Effector memory CD8-positive, alpha-beta T cell (primary cell): ENCODE measurements at regions not wholly inside any gene's neighbourhood (a gene's known extent, or its start where the extent isn't known, plus 50 kb on each side); places are given as distances from the start of the nearest gene placed in this dataset.

ENCODE experiments used
- ATAC-seq: fragments of 150-1000 bp; cut with Tn5 transposase; replicated peaks from 2 replicates; pipeline ENCODE4 v1.10.0; 2021; ENCODE audit warnings: mild to moderate bottlenecking, moderate library complexity
- DNase-seq, 3 experiments: peaks; one replicate each; pipeline ENCODE4 v3.0.0; 2021
- H3K27ac Mint-ChIP-seq, 2 donors: one replicate each; pipeline ENCODE4 v1.8.0; 2022; ENCODE audit warnings: mild to moderate bottlenecking in 2 of 2, mixed read lengths in 2 of 2, moderate library complexity in 2 of 2
- H3K27me3 Mint-ChIP-seq, 2 donors: one replicate each; pipeline ENCODE4 v1.8.0; 2022; ENCODE audit warnings: mixed read lengths in 2 of 2
- H3K36me3 Mint-ChIP-seq: one replicate; pipeline ENCODE4 v1.8.0; 2022; ENCODE audit warnings: mild to moderate bottlenecking, moderate library complexity, mixed read lengths; ENCODE audit not compliant: insufficient read depth
- H3K4me1 Mint-ChIP-seq, 2 donors: one replicate each; pipeline ENCODE4 v1.8.0; 2022; ENCODE audit warnings: low read depth in 2 of 2, mixed read lengths in 2 of 2
- H3K4me3 Mint-ChIP-seq, 2 donors: one replicate each; pipeline ENCODE4 v1.8.0; 2022; ENCODE audit warnings: mild to moderate bottlenecking in 2 of 2, mixed read lengths in 2 of 2, moderate library complexity in 2 of 2
- H3K9me3 Mint-ChIP-seq, 2 donors: one replicate each; pipeline ENCODE4 v1.8.0; 2022; ENCODE audit warnings: mixed read lengths in 2 of 2

- no peak for DNase-seq
- Mint-ChIP-seq H3K27ac (no peak overlapping the region), H3K36me3 (no peaks in the 10 kb centered on the region), H3K4me3 (no peak overlapping the region), H3K4me1 (no peaks in the 10 kb centered on the region), H3K9me3 (no peaks in the 10 kb centered on the region), H3K27me3 (peaks cover 4 to 23% of the 10 kb centered on the region in 2 donors)
- no peak for ATAC-seq
Measured at GRCh38 chr10:111998728-111999127, 184.8 kb downstream of the GPAM start.

- H3K36me3 Mint-ChIP-seq = no peaks in the 10 kb centered on the region
- H3K27ac Mint-ChIP-seq = no peak overlapping the region
- no peaks in the 10 kb centered on the region for H3K9me3 Mint-ChIP-seq
- H3K4me3 Mint-ChIP-seq = no peak overlapping the region
- no peaks in the 10 kb centered on the region for H3K4me1 Mint-ChIP-seq
- DNase-seq = no peak
- H3K27me3 Mint-ChIP-seq = peaks cover 4 to 24% of the 10 kb centered on the region in 2 donors
- no peak for ATAC-seq
Measured at GRCh38 chr10:111999205-111999914, 184.2 kb downstream of the GPAM start.

- no peak for ATAC-seq
Measured at GRCh38 chr10:111999915-112000302, 183.7 kb downstream of the GPAM start.

GRCh38 chr10:112000466-112000865 is 183.1 kb downstream of the GPAM start:
- H3K27me3 Mint-ChIP-seq = peaks cover 7 to 28% of the 10 kb centered on the region in 2 donors
- H3K27ac Mint-ChIP-seq = no peak overlapping the region
- DNase-seq = no peak
- no peaks in the 10 kb centered on the region for H3K9me3 Mint-ChIP-seq
- no peaks in the 10 kb centered on the region for H3K4me1 Mint-ChIP-seq
- no peak for ATAC-seq
- H3K4me3 Mint-ChIP-seq = no peak overlapping the region
- H3K36me3 Mint-ChIP-seq = no peaks in the 10 kb centered on the region

More at GRCh38 chr10:111999915-112000302, 183.7 kb downstream of the GPAM start:
- H3K4me1 Mint-ChIP-seq = no peaks in the 10 kb centered on the region
- no peak for DNase-seq
- H3K9me3 Mint-ChIP-seq = no peaks in the 10 kb centered on the region
- no peak overlapping the region for H3K4me3 Mint-ChIP-seq
- H3K27ac Mint-ChIP-seq = no peak overlapping the region
- peaks cover 9 to 30% of the 10 kb centered on the region in 2 donors for H3K27me3 Mint-ChIP-seq
- no peaks in the 10 kb centered on the region for H3K36me3 Mint-ChIP-seq

- H3K9me3 Mint-ChIP-seq = no peaks in the 10 kb centered on the region
- no peaks in the 10 kb centered on the region for H3K4me1 Mint-ChIP-seq
- H3K4me3 Mint-ChIP-seq = no peak overlapping the region
- H3K36me3 Mint-ChIP-seq = no peaks in the 10 kb centered on the region
- no peak overlapping the region for H3K27ac Mint-ChIP-seq
- ATAC-seq = no peak
- DNase-seq = no peak
- peaks cover 8 to 14% of the 10 kb centered on the region in 2 donors for H3K27me3 Mint-ChIP-seq
Measured at GRCh38 chr10:112002206-112002605, 181.4 kb downstream of the GPAM start.

GRCh38 chr10:112004075-112004474 is 179.5 kb downstream of the GPAM start:
- no peak for DNase-seq
- Mint-ChIP-seq H3K4me1 (no peaks in the 10 kb centered on the region), H3K27me3 (peaks cover 12 to 16% of the 10 kb centered on the region in 2 donors), H3K9me3 (no peaks in the 10 kb centered on the region), H3K4me3 (no peak overlapping the region), H3K27ac (no peak overlapping the region), H3K36me3 (no peaks in the 10 kb centered on the region)
- no peak for ATAC-seq

- no peak for ATAC-seq
Measured at GRCh38 chr10:112005044-112005443, 178.5 kb downstream of the GPAM start.

GRCh38 chr10:112006407-112006806 is 177.2 kb downstream of the GPAM start:
- Mint-ChIP-seq H3K27ac (no peak overlapping the region), H3K4me3 (no peak overlapping the region), H3K27me3 (peaks cover 12 to 20% of the 10 kb centered on the region in 2 donors), H3K9me3 (no peaks in the 10 kb centered on the region), H3K36me3 (peaks cover 3% of the 10 kb centered on the region), H3K4me1 (no peaks in the 10 kb centered on the region)
- DNase-seq = no peak
- no peak for ATAC-seq

More at GRCh38 chr10:112005044-112005443, 178.5 kb downstream of the GPAM start:
- no peaks in the 10 kb centered on the region for H3K9me3 Mint-ChIP-seq
- no peaks in the 10 kb centered on the region for H3K4me1 Mint-ChIP-seq
- H3K27me3 Mint-ChIP-seq = peaks cover 12 to 16% of the 10 kb centered on the region in 2 donors
- no peak overlapping the region for H3K27ac Mint-ChIP-seq
- H3K4me3 Mint-ChIP-seq = no peak overlapping the region
- no peak for DNase-seq
- no peaks in the 10 kb centered on the region for H3K36me3 Mint-ChIP-seq

- Mint-ChIP-seq H3K9me3 (no peaks in the 10 kb centered on the region), H3K27me3 (peaks cover 12 to 24% of the 10 kb centered on the region in 2 donors), H3K4me1 (no peaks in the 10 kb centered on the region), H3K27ac (no peak overlapping the region), H3K36me3 (peaks cover 3% of the 10 kb centered on the region), H3K4me3 (no peak overlapping the region)
- ATAC-seq (no peak), DNase-seq (no peak)
Measured at GRCh38 chr10:112006831-112007230, 176.7 kb downstream of the GPAM start.

GRCh38 chr10:112022196-112022595 is 161.4 kb downstream of the GPAM start:
- no peak overlapping the region for H3K27ac Mint-ChIP-seq
- H3K27me3 Mint-ChIP-seq = peaks cover 5 to 22% of the 10 kb centered on the region in 2 donors
- H3K4me3 Mint-ChIP-seq = no peak overlapping the region
- no peaks in the 10 kb centered on the region for H3K4me1 Mint-ChIP-seq
- peaks cover 0 to 3% of the 10 kb centered on the region in 2 donors for H3K9me3 Mint-ChIP-seq
- DNase-seq = no peak
- no peak for ATAC-seq
- no peaks in the 10 kb centered on the region for H3K36me3 Mint-ChIP-seq

- ATAC-seq (no peak), DNase-seq (no peak)
- Mint-ChIP-seq H3K27me3 (peaks cover 5 to 23% of the 10 kb centered on the region in 2 donors), H3K27ac (no peak overlapping the region), H3K4me3 (no peak overlapping the region), H3K9me3 (peaks cover 0 to 3% of the 10 kb centered on the region in 2 donors), H3K36me3 (no peaks in the 10 kb centered on the region), H3K4me1 (no peaks in the 10 kb centered on the region)
Measured at GRCh38 chr10:112024079-112024478, 159.5 kb downstream of the GPAM start.

GRCh38 chr10:112025228-112025627 is 158.3 kb downstream of the GPAM start:
- H3K27me3 Mint-ChIP-seq = peaks cover 5 to 23% of the 10 kb centered on the region in 2 donors
- H3K27ac Mint-ChIP-seq = no peak overlapping the region
- no peaks in the 10 kb centered on the region for H3K36me3 Mint-ChIP-seq

GRCh38 chr10:112026438-112026837 is 157.1 kb downstream of the GPAM start:
- no peaks in the 10 kb centered on the region for H3K4me1 Mint-ChIP-seq
- peaks cover 5 to 23% of the 10 kb centered on the region in 2 donors for H3K27me3 Mint-ChIP-seq
- no peaks in the 10 kb centered on the region for H3K36me3 Mint-ChIP-seq
- ATAC-seq = no peak
- no peak overlapping the region for H3K4me3 Mint-ChIP-seq
- peaks cover 0 to 3% of the 10 kb centered on the region in 2 donors for H3K9me3 Mint-ChIP-seq
- no peak for DNase-seq
- no peak overlapping the region for H3K27ac Mint-ChIP-seq

More at GRCh38 chr10:112025228-112025627, 158.3 kb downstream of the GPAM start:
- no peak for DNase-seq
- no peaks in the 10 kb centered on the region for H3K4me1 Mint-ChIP-seq
- H3K4me3 Mint-ChIP-seq = no peak overlapping the region
- ATAC-seq = no peak
- peaks cover 0 to 3% of the 10 kb centered on the region in 2 donors for H3K9me3 Mint-ChIP-seq

- H3K27ac Mint-ChIP-seq = no peak overlapping the region
- H3K4me1 Mint-ChIP-seq = no peaks in the 10 kb centered on the region
- no peaks in the 10 kb centered on the region for H3K36me3 Mint-ChIP-seq
- no peak for ATAC-seq
- H3K9me3 Mint-ChIP-seq = peaks cover 3 to 7% of the 10 kb centered on the region in 2 donors
- peaks cover 5 to 23% of the 10 kb centered on the region in 2 donors for H3K27me3 Mint-ChIP-seq
- DNase-seq = no peak
- H3K4me3 Mint-ChIP-seq = no peak overlapping the region
Measured at GRCh38 chr10:112027731-112028280, 155.8 kb downstream of the GPAM start.
